ENCODE measurements at regions not wholly inside any gene's neighbourhood (a gene's known extent, or its start where the extent isn't known, plus 50 kb on each side); places are given as distances from the start of the nearest gene placed in this dataset.
"Not testable (repeated sequence)": the region's sequence is repeated elsewhere in the genome, so short reads cannot be mapped to it uniquely, and the experiment has no call there.

DNA sequence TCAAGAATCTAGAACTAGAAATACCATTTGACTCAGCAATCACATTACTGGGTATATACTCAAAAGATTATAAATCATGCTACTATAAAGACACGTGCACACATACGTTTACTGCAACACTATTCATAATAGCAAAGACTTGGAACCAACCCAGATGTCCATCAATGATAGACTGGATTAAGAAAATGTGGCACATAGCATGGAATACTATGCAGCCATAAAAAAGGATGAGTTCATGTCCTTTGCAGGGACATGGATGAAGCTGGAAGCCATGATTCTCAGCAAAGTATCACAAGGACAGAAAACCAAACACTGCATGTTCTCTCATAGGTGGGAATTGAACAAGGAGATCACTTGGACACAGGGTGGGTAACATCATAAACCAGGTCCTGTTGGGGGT lies 185.3 kb upstream of the ZNF322 start:
- intact Hi-C loops (cut with micrococcal nuclease); H3K36me3 ChIP-seq (replicated peaks in 1 of 2; ENCODE audit: control insufficient read depth in 1 of 2, insufficient read depth in 2 of 2, low read length in 2 of 2); H3K27ac Mint-ChIP-seq; H3K36me3 Mint-ChIP-seq; H3K27me3 ChIP-seq (ENCODE audit: control insufficient read depth in 2 of 2, insufficient read depth in 2 of 2, low read length in 2 of 2); H4K20me1 ChIP-seq (ENCODE audit: insufficient read depth, low read length); H3K27ac ChIP-seq (ENCODE audit: low read depth in 1 of 2, low read length in 2 of 2); H3K4me1 Mint-ChIP-seq; H3K9ac ChIP-seq (ENCODE audit: insufficient read depth, low read length, poor library complexity, severe bottlenecking); H3K4me2 ChIP-seq (replicated peaks; ENCODE audit: extremely low read depth, low read length, poor library complexity, severe bottlenecking); H3K4me3 Mint-ChIP-seq; DNase-seq; H3K4me3 ChIP-seq (replicated peaks in 1 of 3; ENCODE audit: low read depth in 2 of 3, low read length in 3 of 3); H3K79me2 ChIP-seq (ENCODE audit: insufficient read depth, low read length); H2AFZ ChIP-seq (ENCODE audit: insufficient read depth, low read depth, low read length, poor library complexity, severe bottlenecking); H3K4me1 ChIP-seq (ENCODE audit: control insufficient read depth in 1 of 2, insufficient read depth in 2 of 2, low read length in 2 of 2); H3K9me3 Mint-ChIP-seq; H3K27me3 Mint-ChIP-seq (ENCODE audit: low read depth in 3 of 3); H3K9me3 ChIP-seq (replicated peaks in 1 of 2; ENCODE audit: control insufficient read depth in 1 of 2, insufficient read depth in 1 of 2, low read length in 2 of 2): not testable (repeated sequence)
- no CpG with 5 or more reads among the region's 2 CpGs for WGBS (ENCODE audit: insufficient coverage)

DNA sequence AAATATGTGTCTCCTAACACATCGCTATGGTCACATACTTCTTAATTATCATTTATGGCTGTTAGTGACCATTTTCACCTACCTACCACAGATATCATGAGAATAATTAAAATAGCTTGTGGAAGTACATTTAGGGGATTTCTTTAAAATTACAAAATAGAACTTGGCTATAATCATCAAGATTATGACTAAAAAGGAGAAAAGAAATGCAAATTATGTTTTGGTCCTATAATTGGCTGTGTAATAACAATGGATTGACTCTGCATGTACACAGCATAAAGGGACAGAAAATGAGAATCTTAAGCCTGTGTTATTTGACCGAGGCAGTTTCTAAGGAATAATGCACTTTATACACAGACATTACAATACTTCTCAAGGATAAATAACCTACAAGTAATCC lies 197.7 kb upstream of the ZNF322 start:
- H3K4me3 ChIP-seq (replicated peaks in 1 of 3; ENCODE audit: low read depth in 2 of 3, low read length in 3 of 3); H3K36me3 Mint-ChIP-seq; H3K27ac ChIP-seq (ENCODE audit: low read depth in 1 of 2, low read length in 2 of 2); H3K9me3 Mint-ChIP-seq; H3K27ac Mint-ChIP-seq; H3K9ac ChIP-seq (ENCODE audit: insufficient read depth, low read length, poor library complexity, severe bottlenecking); H3K36me3 ChIP-seq (replicated peaks in 1 of 2; ENCODE audit: control insufficient read depth in 1 of 2, insufficient read depth in 2 of 2, low read length in 2 of 2); H3K27me3 ChIP-seq (ENCODE audit: control insufficient read depth in 2 of 2, insufficient read depth in 2 of 2, low read length in 2 of 2); H3K4me3 Mint-ChIP-seq; DNase-seq; H3K27me3 Mint-ChIP-seq (ENCODE audit: low read depth in 3 of 3); H3K9me3 ChIP-seq (replicated peaks in 1 of 2; ENCODE audit: control insufficient read depth in 1 of 2, insufficient read depth in 1 of 2, low read length in 2 of 2); H4K20me1 ChIP-seq (ENCODE audit: insufficient read depth, low read length); H3K4me1 Mint-ChIP-seq; H3K4me1 ChIP-seq (ENCODE audit: control insufficient read depth in 1 of 2, insufficient read depth in 2 of 2, low read length in 2 of 2); H2AFZ ChIP-seq (ENCODE audit: insufficient read depth, low read depth, low read length, poor library complexity, severe bottlenecking); H3K79me2 ChIP-seq (ENCODE audit: insufficient read depth, low read length); intact Hi-C loops (cut with micrococcal nuclease); H3K4me2 ChIP-seq (replicated peaks; ENCODE audit: extremely low read depth, low read length, poor library complexity, severe bottlenecking): not testable (repeated sequence)
- no CpG with 5 or more reads among the region's 2 CpGs for WGBS (ENCODE audit: insufficient coverage)

DNA sequence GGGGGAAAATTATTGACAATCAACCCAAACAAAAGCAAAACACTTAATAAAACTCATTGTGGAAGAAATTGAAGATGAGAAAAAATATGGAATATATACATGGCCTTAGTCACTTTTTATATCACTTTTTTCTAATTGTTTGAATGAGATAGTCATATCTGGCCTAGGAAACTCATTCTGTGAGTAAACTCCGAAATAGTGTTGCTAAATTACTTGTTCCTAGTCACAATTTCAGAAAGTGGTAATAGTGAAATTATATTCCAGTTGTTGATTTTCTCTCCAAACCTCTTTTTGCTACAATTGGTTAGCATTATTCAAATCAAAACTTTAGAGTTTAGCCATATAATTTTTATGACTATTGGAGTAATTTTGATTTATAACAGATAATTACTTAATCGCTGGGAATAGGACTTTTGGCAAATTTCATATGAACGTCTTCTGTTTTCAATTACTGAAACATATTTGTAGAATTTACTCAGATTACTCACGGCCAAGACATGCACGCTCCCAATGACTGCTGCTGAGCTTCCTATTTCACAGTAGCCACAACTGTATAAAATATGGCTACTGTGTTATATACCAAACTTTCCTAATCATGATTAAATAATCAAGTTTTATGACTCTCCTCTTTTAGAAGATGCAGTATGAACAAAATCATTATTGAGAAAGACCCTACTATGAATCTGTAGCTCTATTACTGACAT lies 199.7 kb upstream of the ZNF322 start:
- H3K9me3 ChIP-seq (replicated peaks in 1 of 2; ENCODE audit: control insufficient read depth in 1 of 2, insufficient read depth in 1 of 2, low read length in 2 of 2); H3K4me3 Mint-ChIP-seq; H3K9ac ChIP-seq (ENCODE audit: insufficient read depth, low read length, poor library complexity, severe bottlenecking); H3K36me3 ChIP-seq (replicated peaks in 1 of 2; ENCODE audit: control insufficient read depth in 1 of 2, insufficient read depth in 2 of 2, low read length in 2 of 2); H3K27ac Mint-ChIP-seq; H3K4me1 Mint-ChIP-seq; H2AFZ ChIP-seq (ENCODE audit: insufficient read depth, low read depth, low read length, poor library complexity, severe bottlenecking); H3K79me2 ChIP-seq (ENCODE audit: insufficient read depth, low read length); H3K27ac ChIP-seq (ENCODE audit: low read depth in 1 of 2, low read length in 2 of 2); H3K4me3 ChIP-seq (replicated peaks in 1 of 3; ENCODE audit: low read depth in 2 of 3, low read length in 3 of 3); H3K4me1 ChIP-seq (ENCODE audit: control insufficient read depth in 1 of 2, insufficient read depth in 2 of 2, low read length in 2 of 2); H3K27me3 ChIP-seq (ENCODE audit: control insufficient read depth in 2 of 2, insufficient read depth in 2 of 2, low read length in 2 of 2); H3K36me3 Mint-ChIP-seq; H4K20me1 ChIP-seq (ENCODE audit: insufficient read depth, low read length); H3K27me3 Mint-ChIP-seq (ENCODE audit: low read depth in 3 of 3); H3K9me3 Mint-ChIP-seq; H3K4me2 ChIP-seq (replicated peaks; ENCODE audit: extremely low read depth, low read length, poor library complexity, severe bottlenecking); DNase-seq; intact Hi-C loops (cut with micrococcal nuclease): not testable (repeated sequence)
- no CpG with 5 or more reads among the region's 5 CpGs for WGBS (ENCODE audit: insufficient coverage)

DNA sequence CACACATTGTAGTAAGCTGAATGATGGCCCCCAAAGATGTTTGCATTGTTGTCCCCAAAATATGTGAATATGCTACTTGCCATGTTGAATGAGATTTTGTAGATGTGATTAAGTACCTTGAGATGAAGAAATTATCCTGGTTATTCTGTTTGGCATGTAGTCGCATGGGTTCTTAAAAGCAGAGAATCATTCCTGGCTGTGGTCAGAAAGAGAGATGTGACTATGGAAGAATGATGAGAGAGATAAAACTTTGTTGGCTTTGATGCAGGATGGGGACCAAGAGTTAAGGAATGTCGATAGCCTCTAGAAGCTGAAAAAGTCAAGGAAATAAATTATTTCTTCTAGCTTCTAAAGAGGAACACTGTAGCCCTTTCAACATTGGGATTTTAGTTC lies 200.2 kb upstream of the ZNF322 start:
- H3K27me3 ChIP-seq (ENCODE audit: control insufficient read depth in 2 of 2, insufficient read depth in 2 of 2, low read length in 2 of 2); H3K36me3 Mint-ChIP-seq; H3K9me3 Mint-ChIP-seq; DNase-seq; H3K4me1 Mint-ChIP-seq; H3K27ac ChIP-seq (ENCODE audit: low read depth in 1 of 2, low read length in 2 of 2); H3K4me3 ChIP-seq (replicated peaks in 1 of 3; ENCODE audit: low read depth in 2 of 3, low read length in 3 of 3); H3K9me3 ChIP-seq (replicated peaks in 1 of 2; ENCODE audit: control insufficient read depth in 1 of 2, insufficient read depth in 1 of 2, low read length in 2 of 2); H3K4me1 ChIP-seq (ENCODE audit: control insufficient read depth in 1 of 2, insufficient read depth in 2 of 2, low read length in 2 of 2); H3K27me3 Mint-ChIP-seq (ENCODE audit: low read depth in 3 of 3); H2AFZ ChIP-seq (ENCODE audit: insufficient read depth, low read depth, low read length, poor library complexity, severe bottlenecking); H3K36me3 ChIP-seq (replicated peaks in 1 of 2; ENCODE audit: control insufficient read depth in 1 of 2, insufficient read depth in 2 of 2, low read length in 2 of 2); H3K27ac Mint-ChIP-seq; H4K20me1 ChIP-seq (ENCODE audit: insufficient read depth, low read length); H3K4me3 Mint-ChIP-seq; H3K79me2 ChIP-seq (ENCODE audit: insufficient read depth, low read length); intact Hi-C loops (cut with micrococcal nuclease); H3K4me2 ChIP-seq (replicated peaks; ENCODE audit: extremely low read depth, low read length, poor library complexity, severe bottlenecking); H3K9ac ChIP-seq (ENCODE audit: insufficient read depth, low read length, poor library complexity, severe bottlenecking): not testable (repeated sequence)
- no CpG with 5 or more reads among the region's 2 CpGs for WGBS (ENCODE audit: insufficient coverage)
